Stimulated activated memory B cell treated with anti-CD40 and anti-IgM and Interleukin-4, amounts not matched to agents 10 μg/mL and 1 μg/mL and 100 μg/mL, for 72 hours (primary cell): ENCODE measurements at regions not wholly inside any gene's neighbourhood (a gene's known extent, or its start where the extent isn't known, plus 50 kb on each side); places are given as distances from the start of the nearest gene placed in this dataset.

Experiments used
- ATAC-seq: fragments of 150-1000 bp; cut with Tn5 transposase; 2 replicates; pipeline ENCODE4 v1.10.0; 2021
- H3K27ac Mint-ChIP-seq: one replicate; pipeline ENCODE4 v1.8.0; 2022; ENCODE audit warnings: mild to moderate bottlenecking, mixed read lengths
- H3K27me3 Mint-ChIP-seq: one replicate; pipeline ENCODE4 v1.8.0; 2022; ENCODE audit warnings: mixed read lengths
- H3K36me3 Mint-ChIP-seq: one replicate; pipeline ENCODE4 v1.8.0; 2022; ENCODE audit warnings: mixed read lengths
- H3K4me1 Mint-ChIP-seq: one replicate; pipeline ENCODE4 v1.8.0; 2022; ENCODE audit warnings: mixed read lengths
- H3K4me3 Mint-ChIP-seq: one replicate; pipeline ENCODE4 v1.8.0; 2022; ENCODE audit warnings: mild to moderate bottlenecking, moderate library complexity, mixed read lengths
- H3K9me3 Mint-ChIP-seq: one replicate; pipeline ENCODE4 v1.8.0; 2022; ENCODE audit warnings: mixed read lengths

- Mint-ChIP-seq H3K4me3 (peak overlapping the region; percentile 67), H3K27me3 (peaks cover 13% of the 10 kb centered on the region), H3K36me3 (no peaks in the 10 kb centered on the region), H3K9me3 (peaks cover 17% of the 10 kb centered on the region), H3K4me1 (peaks cover 11% of the 10 kb centered on the region), H3K27ac (peak overlapping the region; percentile 56)
- peak; percentile 89 for ATAC-seq
These were observed 222.0 kb upstream of the PDE10A start for GRCh38 chr6:165884813-165885765.

GRCh38 chr6:165883851-165884640, 221.0 kb upstream of the PDE10A start:
- peaks cover 11% of the 10 kb centered on the region for H3K4me1 Mint-ChIP-seq
- peaks cover 8% of the 10 kb centered on the region for H3K27me3 Mint-ChIP-seq
- H3K9me3 Mint-ChIP-seq: peaks cover 15% of the 10 kb centered on the region
- ATAC-seq: no peak
- H3K36me3 Mint-ChIP-seq: no peaks in the 10 kb centered on the region
- H3K4me3 Mint-ChIP-seq: no peak overlapping the region
- H3K27ac Mint-ChIP-seq: no peak overlapping the region

GRCh38 chr6:165881806-165882205, 218.8 kb upstream of the PDE10A start:
- H3K9me3 Mint-ChIP-seq: peaks cover 12% of the 10 kb centered on the region

GRCh38 chr6:165880686-165881085, 217.6 kb upstream of the PDE10A start:
- Mint-ChIP-seq H3K27me3 (peaks cover 16% of the 10 kb centered on the region), H3K9me3 (peaks cover 8% of the 10 kb centered on the region), H3K4me1 (peaks cover 11% of the 10 kb centered on the region), H3K27ac (no peak overlapping the region), H3K36me3 (no peaks in the 10 kb centered on the region), H3K4me3 (no peak overlapping the region)
- ATAC-seq: no peak

More at GRCh38 chr6:165881806-165882205, 218.8 kb upstream of the PDE10A start:
- Mint-ChIP-seq H3K4me1 (peaks cover 11% of the 10 kb centered on the region), H3K27me3 (peaks cover 16% of the 10 kb centered on the region), H3K36me3 (no peaks in the 10 kb centered on the region), H3K27ac (no peak overlapping the region), H3K4me3 (no peak overlapping the region)
- ATAC-seq: no peak

- Mint-ChIP-seq H3K27ac (no peak overlapping the region), H3K4me3 (no peak overlapping the region)
These were observed 214.7 kb upstream of the PDE10A start for GRCh38 chr6:165877773-165878172.

GRCh38 chr6:165877192-165877591, 214.2 kb upstream of the PDE10A start:
- H3K4me1 Mint-ChIP-seq: no peaks in the 10 kb centered on the region
- no peaks in the 10 kb centered on the region for H3K36me3 Mint-ChIP-seq
- no peak overlapping the region for H3K27ac Mint-ChIP-seq
- no peak overlapping the region for H3K4me3 Mint-ChIP-seq
- peaks cover 15% of the 10 kb centered on the region for H3K27me3 Mint-ChIP-seq
- ATAC-seq: no peak
- peaks cover 4% of the 10 kb centered on the region for H3K9me3 Mint-ChIP-seq

More at GRCh38 chr6:165877773-165878172, 214.7 kb upstream of the PDE10A start:
- Mint-ChIP-seq H3K36me3 (no peaks in the 10 kb centered on the region), H3K9me3 (peaks cover 4% of the 10 kb centered on the region), H3K4me1 (no peaks in the 10 kb centered on the region), H3K27me3 (peaks cover 16% of the 10 kb centered on the region)
- no peak for ATAC-seq

- no peak overlapping the region for H3K4me3 Mint-ChIP-seq
- peaks cover 4% of the 10 kb centered on the region for H3K9me3 Mint-ChIP-seq
- no peak overlapping the region for H3K27ac Mint-ChIP-seq
- H3K4me1 Mint-ChIP-seq: no peaks in the 10 kb centered on the region
- H3K36me3 Mint-ChIP-seq: no peaks in the 10 kb centered on the region
- no peak for ATAC-seq
- peaks cover 9% of the 10 kb centered on the region for H3K27me3 Mint-ChIP-seq
These were observed 213.5 kb upstream of the PDE10A start for GRCh38 chr6:165876588-165876987.

- Mint-ChIP-seq H3K9me3 (peaks cover 4% of the 10 kb centered on the region), H3K4me1 (no peaks in the 10 kb centered on the region), H3K27me3 (peaks cover 8% of the 10 kb centered on the region), H3K36me3 (no peaks in the 10 kb centered on the region), H3K4me3 (no peak overlapping the region), H3K27ac (no peak overlapping the region)
- no peak for ATAC-seq
These were observed 212.9 kb upstream of the PDE10A start for GRCh38 chr6:165875946-165876345.

- Mint-ChIP-seq H3K4me1 (no peaks in the 10 kb centered on the region), H3K27ac (no peak overlapping the region), H3K4me3 (no peak overlapping the region), H3K27me3 (peaks cover 8% of the 10 kb centered on the region), H3K9me3 (peaks cover 15% of the 10 kb centered on the region), H3K36me3 (no peaks in the 10 kb centered on the region)
- no peak for ATAC-seq
These were observed 210.9 kb upstream of the PDE10A start for GRCh38 chr6:165873976-165874375.

- no peak for ATAC-seq
- H3K4me1 Mint-ChIP-seq: no peaks in the 10 kb centered on the region
- no peaks in the 10 kb centered on the region for H3K27me3 Mint-ChIP-seq
- H3K27ac Mint-ChIP-seq: no peak overlapping the region
- peaks cover 15% of the 10 kb centered on the region for H3K9me3 Mint-ChIP-seq
- H3K4me3 Mint-ChIP-seq: no peak overlapping the region
- no peaks in the 10 kb centered on the region for H3K36me3 Mint-ChIP-seq
These were observed 209.8 kb upstream of the PDE10A start for GRCh38 chr6:165872811-165873210.

GRCh38 chr6:165872311-165872710, 209.3 kb upstream of the PDE10A start:
- Mint-ChIP-seq H3K9me3 (peaks cover 17% of the 10 kb centered on the region), H3K36me3 (no peaks in the 10 kb centered on the region), H3K4me1 (no peaks in the 10 kb centered on the region)

GRCh38 chr6:165871571-165871970, 208.5 kb upstream of the PDE10A start:
- no peaks in the 10 kb centered on the region for H3K27me3 Mint-ChIP-seq
- no peaks in the 10 kb centered on the region for H3K36me3 Mint-ChIP-seq
- no peak overlapping the region for H3K4me3 Mint-ChIP-seq
- H3K4me1 Mint-ChIP-seq: no peaks in the 10 kb centered on the region
- ATAC-seq: no peak
- H3K27ac Mint-ChIP-seq: no peak overlapping the region
- H3K9me3 Mint-ChIP-seq: peaks cover 19% of the 10 kb centered on the region

More at GRCh38 chr6:165872311-165872710, 209.3 kb upstream of the PDE10A start:
- ATAC-seq: no peak
- no peak overlapping the region for H3K4me3 Mint-ChIP-seq
- H3K27me3 Mint-ChIP-seq: no peaks in the 10 kb centered on the region
- no peak overlapping the region for H3K27ac Mint-ChIP-seq

- Mint-ChIP-seq H3K4me3 (no peak overlapping the region), H3K27me3 (no peaks in the 10 kb centered on the region), H3K36me3 (no peaks in the 10 kb centered on the region), H3K9me3 (peaks cover 26% of the 10 kb centered on the region), H3K4me1 (no peaks in the 10 kb centered on the region), H3K27ac (no peak overlapping the region)
- ATAC-seq: no peak
These were observed 206.5 kb upstream of the PDE10A start for GRCh38 chr6:165869526-165869925.

- Mint-ChIP-seq H3K4me1 (no peaks in the 10 kb centered on the region), H3K27ac (no peak overlapping the region), H3K9me3 (peaks cover 26% of the 10 kb centered on the region), H3K27me3 (no peaks in the 10 kb centered on the region), H3K36me3 (no peaks in the 10 kb centered on the region), H3K4me3 (no peak overlapping the region)
- ATAC-seq: no peak
These were observed 201.9 kb upstream of the PDE10A start for GRCh38 chr6:165864925-165865324.

GRCh38 chr6:165864218-165864617, 201.2 kb upstream of the PDE10A start:
- H3K27me3 Mint-ChIP-seq: no peaks in the 10 kb centered on the region
- H3K4me3 Mint-ChIP-seq: no peak overlapping the region
- peaks cover 19% of the 10 kb centered on the region for H3K9me3 Mint-ChIP-seq
- no peak for ATAC-seq
- no peaks in the 10 kb centered on the region for H3K36me3 Mint-ChIP-seq
- H3K4me1 Mint-ChIP-seq: no peaks in the 10 kb centered on the region
- no peak overlapping the region for H3K27ac Mint-ChIP-seq
